ENCODE measurements at regions not wholly inside any gene's neighbourhood (a gene's known extent, or its start where the extent isn't known, plus 50 kb on each side); places are given as distances from the start of the nearest gene placed in this dataset.

- TF ChIP-seq TCF7L2 (IDR thresholded peaks at IDR 0.05; ENCODE audit: borderline replicate concordance, low read depth, low read length): no peak
Measured at GRCh38 chr12:93054021-93054420, 124.9 kb upstream of the EEA1 start (continued).

- Histone ChIP-seq H3K4me3 (ENCODE audit: low read depth, low read length) (no peak overlapping the region), H3K4me1 (ENCODE audit: control insufficient read depth, insufficient read depth, low read length) (no peaks in the 10 kb centered on the region; the same call in 1 of the 2 replicates), H3K36me3 (ENCODE audit: control insufficient read depth in 2 of 2, insufficient read depth in 1 of 2, low read length in 2 of 2) (no peaks in the 10 kb centered on the region), H3K9me3 (ENCODE audit: control insufficient read depth, insufficient read depth, low read depth, low read length) (no peaks in the 10 kb centered on the region), H3K27ac (ENCODE audit: extremely low read depth, low read depth, low read length) (no peak overlapping the region)
- ChIA-PET CTCF (interaction anchor here (0.7 kb wide), 1 partner anchor 25 kb away, joined by 3 read pairs; no protein-coding TSS in a partner anchor), POLR2A (interaction anchor here (0.7 kb wide), 1 partner anchor 52 kb away, joined by 3 read pairs; no protein-coding TSS in a partner anchor)
- no peak for TF ChIP-seq ZNF677 (tag by site-specific recombination; IDR thresholded peaks at IDR 0.05)
- no peak for TF ChIP-seq ZBTB49 (tag by site-specific recombination; IDR thresholded peaks at IDR 0.05; ENCODE audit: low read depth)
- TF ChIP-seq PRDM6 (tag by site-specific recombination; IDR thresholded peaks at IDR 0.05): no peak
- TF ChIP-seq ATF2 (tag by site-specific recombination; IDR thresholded peaks at IDR 0.05; ENCODE audit: low read depth): no peak
- no peak for TF ChIP-seq ZNF18 (tag by site-specific recombination; IDR thresholded peaks at IDR 0.05)
- no peak for TF ChIP-seq ZBTB7A (tag by site-specific recombination; IDR thresholded peaks at IDR 0.05; ENCODE audit: low read depth)
- TF ChIP-seq ZNF76 (tag by site-specific recombination; IDR thresholded peaks at IDR 0.05; ENCODE audit: borderline replicate concordance, low read depth): no peak
- TF ChIP-seq ZNF302 (tag by site-specific recombination; IDR thresholded peaks at IDR 0.05; ENCODE audit: low read depth): no peak
- TF ChIP-seq ZNF785 (tag by site-specific recombination; IDR thresholded peaks at IDR 0.05): no peak
- no peak for TF ChIP-seq ZNF148 (tag by site-specific recombination; IDR thresholded peaks at IDR 0.05; ENCODE audit: borderline replicate concordance)
Measured at GRCh38 chr12:93055221-93055620, 126.1 kb upstream of the EEA1 start.

- CTCF ChIA-PET: no interaction called here
- Histone ChIP-seq H3K4me1 (ENCODE audit: control insufficient read depth, insufficient read depth, low read length) (no peaks in the 10 kb centered on the region), H3K9me3 (ENCODE audit: control insufficient read depth, insufficient read depth, low read depth, low read length) (no peaks in the 10 kb centered on the region), H3K36me3 (ENCODE audit: control insufficient read depth in 2 of 2, insufficient read depth in 1 of 2, low read length in 2 of 2) (no peaks in the 10 kb centered on the region), H3K4me3 (ENCODE audit: low read depth, low read length) (no peak overlapping the region), H3K27ac (ENCODE audit: extremely low read depth, low read depth, low read length) (no peak overlapping the region)
- POLR2A ChIA-PET: no interaction called here
- TF ChIP-seq ZNF311 (tag by site-specific recombination; IDR thresholded peaks at IDR 0.05; ENCODE audit: borderline replicate concordance): no peak
- no peak for TF ChIP-seq ZNF600 (tag by site-specific recombination; IDR thresholded peaks at IDR 0.05)
- no peak for TF ChIP-seq ZNF112 (tag by site-specific recombination; IDR thresholded peaks at IDR 0.05)
- no peak for TF ChIP-seq ZSCAN30 (tag by site-specific recombination; IDR thresholded peaks at IDR 0.05)
- TF ChIP-seq ZNF658 (tag by site-specific recombination; IDR thresholded peaks at IDR 0.05): no peak
- TF ChIP-seq ZNF473 (tag by site-specific recombination; IDR thresholded peaks at IDR 0.05): no peak
- no peak for TF ChIP-seq ZNF155 (tag by site-specific recombination; IDR thresholded peaks at IDR 0.05)
- no peak for TF ChIP-seq HOXC10 (CRISPR knock-in tag; IDR thresholded peaks at IDR 0.05)
Measured at GRCh38 chr12:93056971-93057535, 128.0 kb upstream of the EEA1 start.

All from HEK293 (cell line).